SKM-1 treated with dmso at 0.1 percent for 144 hours (cell line): ENCODE measurements at regions not wholly inside any gene's neighbourhood (a gene's known extent, or its start where the extent isn't known, plus 50 kb on each side); places are given as distances from the start of the nearest gene placed in this dataset.
"Not testable (repeated sequence)": the region's sequence is repeated elsewhere in the genome, so short reads cannot be mapped to it uniquely, and the experiment has no call there.

Source experiments
- DNase-seq: peaks from one replicate; lab custom pipeline; 2025; ENCODE audit not compliant: unreplicated experiment; lab: John Stamatoyannopoulos, UW

DNA sequence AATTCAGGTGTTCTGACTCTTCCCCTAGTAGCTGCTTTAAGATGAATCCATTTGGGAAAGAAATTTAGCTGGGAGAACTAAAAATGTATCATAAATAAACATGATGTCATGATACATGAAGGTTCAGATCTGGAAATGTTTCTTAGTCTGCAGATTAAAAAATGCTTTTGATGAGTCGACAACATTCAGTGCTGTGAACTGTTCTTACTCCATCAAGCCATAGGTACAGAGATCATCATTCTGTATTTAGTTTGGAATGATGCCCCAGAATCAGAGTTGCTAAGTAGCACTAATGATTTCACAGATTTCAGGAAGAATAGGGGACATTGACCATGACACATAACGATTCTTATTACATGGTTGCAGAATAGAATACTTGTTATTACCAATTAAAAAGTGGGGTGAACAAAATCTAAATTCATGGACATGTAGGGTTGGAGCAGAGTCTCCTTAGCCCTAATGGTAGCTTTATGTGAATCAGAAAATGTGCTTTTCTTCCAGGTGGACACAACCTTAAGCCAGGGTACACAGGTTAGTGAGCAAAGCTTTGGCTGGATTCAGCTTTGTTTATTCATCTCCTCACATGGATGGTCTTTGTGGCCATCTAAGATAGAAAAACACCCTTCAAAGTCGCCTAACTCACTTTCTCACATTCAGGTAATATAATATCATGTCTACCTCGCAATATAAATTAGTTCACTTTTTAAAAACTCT is 205.4 kb upstream of the SEL1L start:
- DNase-seq: no peak

DNA sequence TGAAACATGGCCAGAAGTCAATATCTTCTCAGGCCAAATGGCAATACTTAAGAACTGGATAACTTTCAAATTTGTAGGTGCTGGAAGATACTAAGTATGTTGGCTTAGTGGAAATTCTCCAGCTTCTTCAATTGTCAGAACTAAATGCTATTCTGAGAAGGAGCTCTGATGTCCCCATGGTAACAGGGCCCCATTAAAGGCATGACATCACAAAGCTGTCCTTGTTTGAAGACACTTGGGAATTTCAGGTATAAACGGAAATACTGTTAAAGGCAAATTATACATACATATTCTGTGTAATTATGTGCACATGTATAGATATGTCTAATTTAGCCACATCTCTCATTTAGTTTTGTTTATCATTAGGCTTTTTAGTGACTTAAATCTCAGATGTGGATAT is 210.0 kb upstream of the SEL1L start:
- DNase-seq: no peak

- no peak for DNase-seq
Observed at GRCh38 chr14:81751198-81751597, 217.5 kb upstream of the SEL1L start.

- DNase-seq: no peak
Observed at GRCh38 chr14:81759541-81759940, 225.9 kb upstream of the SEL1L start.

DNA sequence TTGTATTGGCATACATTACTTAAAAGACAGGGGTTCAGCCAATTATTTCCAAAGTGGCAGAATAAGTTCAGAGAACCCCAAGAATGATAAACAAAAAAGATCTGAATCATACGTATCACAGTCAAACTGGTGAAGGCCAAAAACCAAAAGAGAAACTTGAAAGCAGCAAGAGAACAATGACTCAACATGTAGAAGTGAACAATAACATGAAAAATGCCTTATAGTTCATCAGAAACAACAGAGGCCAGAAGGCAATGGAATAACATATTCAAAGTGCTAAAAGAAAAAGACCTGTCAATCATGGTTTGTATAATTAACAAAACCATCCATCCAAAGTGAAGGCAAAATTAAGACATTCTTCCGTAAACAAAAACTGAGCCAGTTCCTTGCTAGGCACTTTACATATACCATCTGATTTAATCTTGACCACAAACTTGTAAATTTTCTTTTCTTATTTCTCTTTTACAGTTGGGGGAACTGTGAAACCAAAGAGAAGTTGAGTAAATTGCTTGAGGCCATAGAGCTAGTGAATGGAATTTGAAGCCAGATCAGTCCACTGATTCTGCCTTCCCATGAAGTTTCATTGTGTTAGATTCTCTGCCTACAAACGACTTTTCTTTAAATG is 232.1 kb upstream of the SEL1L start:
- no peak for DNase-seq

- DNase-seq: no peak
Observed at GRCh38 chr14:81766321-81766915, 232.8 kb upstream of the SEL1L start.

GRCh38 chr14:81767266-81767995 is 233.8 kb upstream of the SEL1L start:
- no peak for DNase-seq

DNA sequence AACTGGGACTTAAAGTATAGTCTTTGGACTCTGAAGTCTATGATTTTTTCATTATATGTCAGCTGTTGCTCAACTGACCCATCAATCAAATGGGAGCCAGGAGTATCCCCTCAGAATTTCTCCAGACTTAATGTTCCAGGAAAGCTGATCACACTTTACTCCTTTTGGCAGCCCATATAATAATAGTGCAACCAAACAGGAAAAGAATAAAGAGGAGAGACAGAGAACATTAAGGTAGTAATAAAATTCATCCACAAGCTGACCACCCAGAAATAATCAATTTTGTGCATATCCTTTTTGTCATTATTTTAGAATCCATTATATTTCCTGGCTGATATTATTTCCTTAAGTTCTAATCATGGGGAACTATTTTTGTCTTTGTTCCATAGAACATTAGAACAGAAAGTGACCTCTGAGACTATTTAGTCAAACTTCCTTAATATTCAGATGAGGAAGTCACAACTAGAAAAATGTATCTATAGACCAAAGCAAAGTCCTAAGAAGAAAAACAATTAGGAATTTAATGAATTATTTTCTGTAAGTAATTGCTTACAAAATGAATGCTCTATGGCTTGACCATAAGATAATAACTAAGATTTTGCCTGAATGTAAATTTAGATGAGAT is 238.1 kb upstream of the SEL1L start:
- DNase-seq: no peak

DNA sequence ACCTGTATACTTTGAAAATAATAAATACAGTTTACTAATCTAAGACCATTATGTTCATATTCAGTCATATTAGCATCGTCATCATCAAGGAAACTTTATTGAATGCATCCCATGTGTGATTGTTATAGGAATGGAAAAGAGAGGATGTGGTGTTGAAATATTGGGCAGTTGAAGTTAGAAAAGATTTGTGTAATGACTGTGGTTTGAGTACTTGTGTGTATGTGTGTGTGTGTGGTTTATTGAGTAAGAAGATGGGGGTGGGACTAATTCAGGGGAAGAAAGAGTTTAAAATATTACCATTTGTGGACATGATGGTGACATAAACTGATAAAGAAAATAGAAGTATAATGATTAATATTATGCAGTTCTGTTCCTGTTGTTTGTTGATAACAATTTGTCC is 238.7 kb upstream of the SEL1L start:
- peak; percentile 59 for DNase-seq

- no peak for DNase-seq
Observed at GRCh38 chr14:81776531-81776930, 242.9 kb upstream of the SEL1L start.

DNA sequence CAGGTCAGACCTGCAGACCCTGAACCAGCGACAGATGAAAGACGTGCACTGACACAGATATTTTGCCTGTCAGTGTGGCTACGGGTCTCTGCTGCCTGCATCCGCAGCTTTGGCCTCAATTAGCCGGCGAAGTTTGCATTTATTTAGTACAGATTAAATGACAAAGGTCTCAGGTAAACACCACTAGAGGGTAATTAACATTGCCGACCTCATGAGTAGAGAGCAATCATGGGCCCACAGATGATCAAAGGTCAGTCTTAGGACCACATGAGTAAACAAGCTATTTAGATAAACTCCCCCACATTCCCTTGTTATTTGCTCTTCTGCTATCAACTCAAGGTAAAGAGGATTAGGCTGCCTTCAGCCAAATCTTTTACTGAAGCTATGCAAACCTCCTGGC is 248.1 kb upstream of the SEL1L start:
- not testable (repeated sequence) for DNase-seq

DNA sequence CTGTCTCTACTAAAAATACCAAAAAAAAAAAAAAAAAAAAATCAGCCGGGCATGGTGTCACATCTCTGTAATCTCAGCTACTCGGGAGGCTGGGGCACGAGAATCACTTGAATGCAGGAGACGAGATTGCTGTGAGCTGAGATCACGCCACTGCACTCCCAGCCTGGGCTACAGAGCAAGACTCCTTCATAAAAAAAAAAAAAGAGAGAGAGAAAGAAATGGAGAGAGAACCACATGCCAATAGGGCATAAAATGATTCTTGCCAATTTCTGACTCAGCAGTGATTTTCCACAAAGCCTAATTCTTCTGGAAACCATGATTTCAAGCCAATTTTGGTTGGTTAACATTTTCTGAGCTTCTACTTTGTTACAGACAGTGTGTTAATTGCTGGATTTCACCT is 250.4 kb upstream of the SEL1L start:
- DNase-seq: no peak

- no peak for DNase-seq
Observed at GRCh38 chr14:81797315-81797714, 263.7 kb upstream of the SEL1L start.

GRCh38 chr14:81801921-81802320 is 268.3 kb upstream of the SEL1L start:
- no peak for DNase-seq

DNA sequence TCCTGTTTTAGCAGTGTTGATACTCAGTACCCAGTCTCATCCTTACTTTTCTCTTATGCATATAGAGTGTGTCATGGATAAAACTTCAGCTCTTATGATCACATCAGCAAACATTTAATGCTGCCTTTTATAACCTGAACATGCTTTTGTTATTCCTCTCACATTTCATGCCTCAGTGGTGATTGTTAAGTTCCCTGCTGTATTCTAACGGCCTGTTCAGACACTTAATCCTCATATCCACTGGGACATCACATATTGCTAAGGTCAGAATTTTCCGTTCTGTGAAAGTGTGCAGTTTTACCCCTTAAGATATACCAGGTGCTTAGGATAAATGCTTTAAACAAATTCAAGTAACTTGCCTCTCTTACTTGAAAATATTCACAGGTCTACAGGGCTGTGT is 268.7 kb upstream of the SEL1L start:
- no peak for DNase-seq

- DNase-seq: no peak
Observed at GRCh38 chr14:81805785-81806184, 272.1 kb upstream of the SEL1L start.

GRCh38 chr14:81811705-81812269 is 278.1 kb upstream of the SEL1L start:
- no peak for DNase-seq

- DNase-seq: no peak
Observed at GRCh38 chr14:81818271-81818670, 284.6 kb upstream of the SEL1L start.

DNA sequence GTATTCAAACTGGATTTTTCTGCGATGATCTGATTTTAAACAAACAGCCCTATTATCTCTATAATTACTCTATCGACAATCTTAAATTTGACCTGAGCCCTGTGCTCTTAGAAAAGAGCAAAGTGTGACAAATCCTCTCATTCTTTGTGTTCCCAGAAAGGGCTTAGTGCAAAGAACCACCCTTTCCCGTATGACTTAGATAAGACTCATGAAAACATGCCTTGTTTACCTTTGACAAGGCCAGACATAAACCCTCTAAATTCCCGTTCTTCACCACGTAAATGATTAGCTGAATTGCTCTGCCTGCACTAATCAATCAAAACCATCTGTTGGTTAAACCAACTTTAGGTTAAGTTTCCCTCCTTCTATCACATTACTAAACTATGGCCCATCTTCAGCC is 285.7 kb upstream of the SEL1L start:
- DNase-seq: no peak

- no peak for DNase-seq
Observed at GRCh38 chr14:81819910-81820309, 286.3 kb upstream of the SEL1L start.

DNA sequence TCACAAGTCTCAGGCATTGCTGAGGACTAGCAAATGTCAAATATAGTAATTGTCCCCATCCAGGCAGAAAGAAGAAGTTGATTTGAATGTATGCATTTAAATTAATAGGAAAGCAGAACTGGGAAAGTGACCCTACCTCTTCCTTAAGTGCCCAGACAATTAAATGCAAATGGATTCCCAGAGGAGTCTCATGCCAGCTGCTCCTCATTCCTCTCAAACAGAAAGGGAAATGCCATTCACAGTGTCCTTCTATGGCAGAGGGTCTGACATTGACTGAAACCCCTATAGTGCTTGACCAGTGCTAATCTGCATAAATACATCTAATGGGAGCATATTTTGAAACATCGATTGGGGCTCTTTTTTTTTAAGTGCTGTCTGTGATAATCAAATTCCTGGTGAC is 292.4 kb upstream of the SEL1L start:
- no peak for DNase-seq
